Spleen (tissue), 11 donors: ENCODE measurements at regions not wholly inside any gene's neighbourhood (a gene's known extent, or its start where the extent isn't known, plus 50 kb on each side); places are given as distances from the start of the nearest gene placed in this dataset.

Experiments
- DNase-seq: peaks from one replicate; pipeline ENCODE4 v3.0.0-alpha.2; 2020
- H3K27ac ChIP-seq, 8 donors: fragments of 200-600 bp; sonication (generic) in 7 of 8; 1 replicate in 4 of 8; 2 replicates in 4 of 8; pipeline versions ENCODE4 v1.5.0 to v1.8.0; 2016 to 2021; ENCODE audit warnings: inconsistent platforms in 4 of 8, mild to moderate bottlenecking in 4 of 8, moderate library complexity in 1 of 8
- H3K27me3 ChIP-seq, 7 donors: fragments of 200-600 bp; sonication (generic) in 6 of 7; replicated peaks in 1 of 7; 1 replicate in 4 of 7; 2 replicates in 3 of 7; pipeline versions ENCODE4 v1.5.0 to v1.8.0; 2016 to 2021; ENCODE audit warnings: inconsistent platforms in 3 of 7, mild to moderate bottlenecking in 1 of 7
- H3K36me3 ChIP-seq, 6 donors: fragments of 200-600 bp; sonication (generic) in 5 of 6; 1 replicate in 4 of 6; 2 replicates in 2 of 6; pipeline versions ENCODE4 v1.5.0 to v1.8.0; 2016 to 2021; ENCODE audit warnings: inconsistent platforms in 2 of 6
- H3K4me1 ChIP-seq, 6 donors: fragments of 200-600 bp; sonication (generic) in 5 of 6; 1 replicate in 3 of 6; 2 replicates in 3 of 6; pipeline versions ENCODE4 v1.5.0 to v1.8.0; 2016 to 2021; ENCODE audit warnings: inconsistent platforms in 3 of 6
- H3K4me3 ChIP-seq, 8 donors: fragments of 200-600 bp; sonication (generic) in 7 of 8; 1 replicate in 4 of 8; 2 replicates in 4 of 8; pipeline versions ENCODE4 v1.5.0 to v1.8.0; 2016 to 2021; ENCODE audit warnings: inconsistent platforms in 4 of 8, mild to moderate bottlenecking in 4 of 8, moderate library complexity in 2 of 8
- H3K9me3 ChIP-seq, 8 donors: fragments of 200-600 bp; sonication (generic) in 7 of 8; 1 replicate in 4 of 8; 2 replicates in 4 of 8; pipeline versions ENCODE4 v1.5.0 to v1.8.0; 2016 to 2021; ENCODE audit warnings: inconsistent platforms in 4 of 8
- CTCF ChIP-seq, 11 experiments: fragments of 200-600 bp in 7 of 11; fragments of 450-650 bp in 4 of 11; sonication (generic) in 4 of 11; IDR thresholded peaks in 8 of 11; conservative IDR thresholded peaks in 3 of 11; 1 replicate in 7 of 11; 2 replicates in 4 of 11; pipeline versions ENCODE4 v1.4.0 to v1.8.0; 2016 to 2021; ENCODE audit warnings: antibody characterized with exemption in 11 of 11, inconsistent platforms in 4 of 11, mild to moderate bottlenecking in 1 of 11
- POLR2A ChIP-seq, 3 donors: fragments of 450-650 bp; IDR thresholded peaks; one replicate each; pipeline ENCODE4 v1.5.1; 2017; ENCODE audit warnings: antibody characterized with exemption in 3 of 3, mild to moderate bottlenecking in 1 of 3
- POLR2AphosphoS5 ChIP-seq, 3 donors: sonication (generic); formaldehyde crosslinking; IDR thresholded peaks; one replicate each; pipeline ENCODE4 v1.5.1; 2017; ENCODE audit warnings: antibody characterized with exemption in 3 of 3
- WGBS, 5 donors: extraction: QIAGEN DNeasy Blood & Tissue Kit in 3 of 5; methylation state at CpG; one replicate each; pipeline versions ENCODE4 v1.1.5 to v1.1.7; 2013 to 2018; 5-methylcytosine and 5-hydroxymethylcytosine counted together
- intact Hi-C: fragments of 100-400 bp; cut with DNase I; formaldehyde crosslinking; loops from one replicate; pipeline ENCODE4 v1.15.0; 2023; ENCODE audit warnings: low total_unique reads
- donor health status: healthy with polysubstance abuse.
- donor health status: DM: no; HTN: no; CAD: no; lungs with moderate emphysema.
- donor health status: DM: no; HTN: no; CAD: no.
- donor health status: Bipolar disorder and iron deficiency.
- donor health status: healthy.
- donor health status: DM: no; HTN: no; CAD: no.
- donor health status: DM: yes; HTN: yes; CAD: no.

- no peak overlapping the region for H3K4me3 ChIP-seq
- H3K36me3 ChIP-seq = no peaks in the 10 kb centered on the region
- H3K4me1 ChIP-seq = no peaks in the 10 kb centered on the region
- no peak overlapping the region for H3K27ac ChIP-seq
- WGBS, 5 donors = 64 to 74% (median 68%) methylated on average over 3 of the region's 3 CpGs
- H3K9me3 ChIP-seq = peaks cover 0 to 8% (median 0%) of the 10 kb centered on the region in 8 donors
- no peak for DNase-seq
- TF ChIP-seq POLR2A (IDR thresholded peaks at IDR 0.05) (no peak), CTCF (IDR thresholded peaks at IDR 0.05 in 8 of 11, conservative IDR thresholded peaks at IDR 0.05 in 3 of 11) (no peak), POLR2AphosphoS5 (IDR thresholded peaks at IDR 0.05) (no peak)
- no peaks in the 10 kb centered on the region for H3K27me3 ChIP-seq
- intact Hi-C loops = no loop called here
Measured at GRCh38 chr3:62942227-62942626, 67.0 kb upstream of the CADPS start.

- H3K27ac ChIP-seq = no peak overlapping the region
- H3K4me3 ChIP-seq = no peak overlapping the region
- no peak for DNase-seq
- H3K4me1 ChIP-seq = no peaks in the 10 kb centered on the region
- no peaks in the 10 kb centered on the region for H3K36me3 ChIP-seq
- no peaks in the 10 kb centered on the region for H3K27me3 ChIP-seq
- TF ChIP-seq POLR2A (IDR thresholded peaks at IDR 0.05) (no peak), CTCF (IDR thresholded peaks at IDR 0.05 in 8 of 11, conservative IDR thresholded peaks at IDR 0.05 in 3 of 11) (no peak), POLR2AphosphoS5 (IDR thresholded peaks at IDR 0.05) (no peak)
- intact Hi-C loops = no loop called here
- H3K9me3 ChIP-seq = peaks cover 0 to 8% (median 0%) of the 10 kb centered on the region in 8 donors
Measured at GRCh38 chr3:62942764-62943163, 67.5 kb upstream of the CADPS start.

- H3K36me3 ChIP-seq = no peaks in the 10 kb centered on the region
- H3K4me3 ChIP-seq = no peak overlapping the region
- 71 to 83% (median 73%) methylated on average over 4 of the region's 4 CpGs for WGBS, 5 donors
- intact Hi-C loops = no loop called here
- no peak for TF ChIP-seq POLR2AphosphoS5 (IDR thresholded peaks at IDR 0.05)
- TF ChIP-seq CTCF (IDR thresholded peaks at IDR 0.05 in 8 of 11, conservative IDR thresholded peaks at IDR 0.05 in 3 of 11) = no peak
- no peak for TF ChIP-seq POLR2A (IDR thresholded peaks at IDR 0.05)
- no peaks in the 10 kb centered on the region for H3K27me3 ChIP-seq
- no peaks in the 10 kb centered on the region for H3K4me1 ChIP-seq
- H3K27ac ChIP-seq = no peak overlapping the region
- DNase-seq = no peak
- no peaks in the 10 kb centered on the region for H3K9me3 ChIP-seq
Measured at GRCh38 chr3:62948921-62949320, 73.7 kb upstream of the CADPS start.

- H3K27me3 ChIP-seq = no peaks in the 10 kb centered on the region
- H3K4me3 ChIP-seq = no peak overlapping the region
- no peaks in the 10 kb centered on the region for H3K36me3 ChIP-seq
- H3K27ac ChIP-seq = no peak overlapping the region
- 48 to 61% (median 53%) methylated on average over 4 of the region's 4 CpGs for WGBS, 5 donors
- no peak for TF ChIP-seq POLR2AphosphoS5 (IDR thresholded peaks at IDR 0.05)
- TF ChIP-seq POLR2A (IDR thresholded peaks at IDR 0.05) = no peak
- no peak for TF ChIP-seq CTCF (IDR thresholded peaks at IDR 0.05 in 8 of 11, conservative IDR thresholded peaks at IDR 0.05 in 3 of 11)
- intact Hi-C loops = no loop called here
- no peaks in the 10 kb centered on the region for H3K9me3 ChIP-seq
- H3K4me1 ChIP-seq = no peaks in the 10 kb centered on the region
- no peak for DNase-seq
Measured at GRCh38 chr3:62950210-62950609, 75.0 kb upstream of the CADPS start.
